K562 (cell line): ENCODE measurements at regions not wholly inside any gene's neighbourhood (a gene's known extent, or its start where the extent isn't known, plus 50 kb on each side); places are given as distances from the start of the nearest gene placed in this dataset.

Experiments used
- KDM1A ChIP-seq, 2 experiments: fragments of 450-650 bp; IDR thresholded peaks; 2 replicates each; pipeline ENCODE4 v1.6.1; 2016; ENCODE audit warnings: mild to moderate bottlenecking in 2 of 2
- TEAD4 ChIP-seq, 2 experiments: sonication (generic) in 1 of 2; formaldehyde crosslinking in 1 of 2; IDR thresholded peaks; 2 replicates each; pipeline versions ENCODE4 v1.6.1 to v1.8.0; 2012 to 2022; ENCODE audit warnings: borderline replicate concordance in 1 of 2, inconsistent platforms in 1 of 2, low read length in 1 of 2, mild to moderate bottlenecking in 1 of 2, missing genetic modification reagents in 1 of 2
- ZNF318 ChIP-seq, 2 experiments: fragments of 450-650 bp; IDR thresholded peaks; 2 replicates each; pipeline ENCODE4 v1.6.1; 2016; ENCODE audit warnings: mild to moderate bottlenecking in 2 of 2, borderline replicate concordance in 1 of 2, low read depth in 1 of 2, moderate library complexity in 1 of 2
- TF ChIP-seq, protein P1 (sequence below), 2 experiments: IDR thresholded peaks; 2 replicates each; pipeline ENCODE4 v1.6.1; 2011; ENCODE audit warnings: borderline replicate concordance in 1 of 2, control low read depth in 1 of 2, low read depth in 1 of 2, low read length in 1 of 2, mild to moderate bottlenecking in 1 of 2, mixed read lengths in 1 of 2, moderate library complexity in 1 of 2; ENCODE audit not compliant: insufficient read depth in 1 of 2, insufficient read length in 1 of 2, poor library complexity in 1 of 2, severe bottlenecking in 1 of 2; ENCODE audit errors: extremely low read depth in 1 of 2

GRCh38 chr10:10870523-10871241, 147.0 kb upstream of the CELF2 start (continued):
- no peak for TF ChIP-seq ZNF318 (IDR thresholded peaks at IDR 0.05; ENCODE audit: borderline replicate concordance in 1 of 2, low read depth in 1 of 2)
- TF ChIP-seq TEAD4 (IDR thresholded peaks at IDR 0.05; ENCODE audit: low read length) = no peak
- no peak for TF ChIP-seq TEAD4 (CRISPR knock-in tag; IDR thresholded peaks at IDR 0.05; ENCODE audit: borderline replicate concordance)
- TF ChIP-seq KDM1A (IDR thresholded peaks at IDR 0.05) = no peak
- TF ChIP-seq, protein P1, sequence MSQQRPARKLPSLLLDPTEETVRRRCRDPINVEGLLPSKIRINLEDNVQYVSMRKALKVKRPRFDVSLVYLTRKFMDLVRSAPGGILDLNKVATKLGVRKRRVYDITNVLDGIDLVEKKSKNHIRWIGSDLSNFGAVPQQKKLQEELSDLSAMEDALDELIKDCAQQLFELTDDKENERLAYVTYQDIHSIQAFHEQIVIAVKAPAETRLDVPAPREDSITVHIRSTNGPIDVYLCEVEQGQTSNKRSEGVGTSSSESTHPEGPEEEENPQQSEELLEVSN (IDR thresholded peaks at IDR 0.05; ENCODE audit: borderline replicate concordance in 1 of 2, extremely low read depth in 1 of 2, insufficient read depth in 1 of 2, insufficient read length in 1 of 2, low read depth in 1 of 2, low read length in 1 of 2, poor library complexity in 1 of 2, severe bottlenecking in 1 of 2) = no peak
